Stomach (tissue), 4 donors: ENCODE measurements at regions not wholly inside any gene's neighbourhood (a gene's known extent, or its start where the extent isn't known, plus 50 kb on each side); places are given as distances from the start of the nearest gene placed in this dataset.

Experiments used
- CTCF ChIP-seq, 7 experiments: fragments of 450-650 bp in 4 of 7; fragments of 200-600 bp in 3 of 7; sonication (generic) in 3 of 7; IDR thresholded peaks; one replicate each; pipeline ENCODE4 v1.5.1; 2016 to 2019; ENCODE audit warnings: antibody characterized with exemption in 7 of 7, control low read depth in 2 of 7, mild to moderate bottlenecking in 1 of 7
- POLR2AphosphoS5 ChIP-seq, 3 donors: sonication (generic); formaldehyde crosslinking; IDR thresholded peaks; one replicate each; pipeline ENCODE4 v1.6.1; 2016; ENCODE audit warnings: antibody characterized with exemption in 3 of 3

DNA sequence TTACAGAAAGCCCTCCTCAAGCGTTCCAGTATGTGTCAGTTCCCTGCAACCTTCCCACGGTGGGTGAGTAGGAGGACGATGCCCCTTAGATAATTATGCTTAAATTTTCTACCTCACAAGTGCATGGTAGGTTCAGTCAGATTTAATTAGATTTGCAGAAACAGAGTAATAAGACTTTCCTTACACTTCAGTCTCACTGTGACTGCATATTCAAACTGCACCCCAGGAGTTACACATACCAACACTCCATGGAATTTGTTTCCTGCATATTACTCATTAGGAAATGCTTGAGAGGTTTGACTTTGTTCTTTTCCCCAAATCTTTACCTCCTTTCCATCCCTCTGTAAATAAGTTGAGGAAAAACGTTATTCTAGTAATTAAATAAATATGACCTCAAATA, 108.8 kb downstream of the ARRDC4 start:
- no peak for TF ChIP-seq CTCF (IDR thresholded peaks at IDR 0.05)
- TF ChIP-seq POLR2AphosphoS5 (IDR thresholded peaks at IDR 0.05): no peak
